ENCODE measurements at regions not wholly inside any gene's neighbourhood (a gene's known extent, or its start where the extent isn't known, plus 50 kb on each side); places are given as distances from the start of the nearest gene placed in this dataset.
"Not testable (repeated sequence)": the region's sequence is repeated elsewhere in the genome, so short reads cannot be mapped to it uniquely, and the experiment has no call there.

DNA sequence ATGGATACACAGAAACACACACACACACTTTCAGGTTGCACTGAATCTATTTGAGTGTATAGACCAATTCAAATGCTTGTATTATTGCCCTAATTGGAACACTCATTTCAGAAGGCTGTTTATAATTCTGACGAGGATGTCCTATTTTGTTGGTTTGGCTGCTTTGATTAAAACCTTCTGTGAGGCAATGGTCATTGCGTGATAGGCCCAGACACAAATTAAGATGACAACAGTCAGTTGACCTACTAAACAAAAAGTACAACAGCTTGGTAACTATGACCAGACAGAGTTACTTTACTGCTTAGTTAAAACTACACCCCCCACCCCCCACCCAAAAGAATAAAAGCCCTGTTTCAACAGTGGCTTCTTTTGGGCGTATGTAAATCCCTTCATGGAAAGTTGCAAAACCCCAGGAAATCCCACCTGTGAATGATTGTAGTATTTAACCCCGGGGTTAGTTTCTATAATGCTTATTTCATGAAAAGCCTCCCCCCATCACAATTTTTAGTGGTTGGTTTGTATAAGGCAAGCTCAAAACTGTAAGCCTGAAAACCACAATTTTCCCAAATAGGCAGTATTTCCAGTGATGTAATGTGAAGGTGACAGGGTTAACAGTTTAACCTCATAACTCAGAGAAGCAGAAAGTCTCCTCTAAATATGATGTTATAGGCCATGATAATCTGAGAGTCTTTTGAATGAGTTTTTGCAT is 340.8 kb downstream of the FGF10 start:
- no peak for DNase-seq

- DNase-seq = no peak
Measured at GRCh38 chr5:44046619-44047364, 342.4 kb downstream of the FGF10 start.

DNA sequence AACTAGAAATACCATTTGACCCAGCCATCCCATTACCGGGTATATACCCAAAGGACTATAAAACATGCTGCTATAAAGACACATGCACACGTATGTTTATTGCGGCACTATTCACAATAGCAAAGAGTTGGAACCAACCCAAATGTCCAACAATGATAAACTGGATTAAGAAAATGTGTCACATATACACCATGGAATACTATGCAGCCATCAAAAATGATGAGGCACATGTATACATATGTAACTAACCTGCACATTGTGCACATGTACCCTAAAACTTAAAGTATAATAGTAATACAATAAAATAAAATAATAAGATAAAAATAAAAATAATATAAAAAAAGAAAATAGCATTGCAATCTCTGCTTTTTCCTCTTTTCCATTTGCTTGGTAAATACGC is 344.7 kb downstream of the FGF10 start:
- not testable (repeated sequence) for DNase-seq

DNA sequence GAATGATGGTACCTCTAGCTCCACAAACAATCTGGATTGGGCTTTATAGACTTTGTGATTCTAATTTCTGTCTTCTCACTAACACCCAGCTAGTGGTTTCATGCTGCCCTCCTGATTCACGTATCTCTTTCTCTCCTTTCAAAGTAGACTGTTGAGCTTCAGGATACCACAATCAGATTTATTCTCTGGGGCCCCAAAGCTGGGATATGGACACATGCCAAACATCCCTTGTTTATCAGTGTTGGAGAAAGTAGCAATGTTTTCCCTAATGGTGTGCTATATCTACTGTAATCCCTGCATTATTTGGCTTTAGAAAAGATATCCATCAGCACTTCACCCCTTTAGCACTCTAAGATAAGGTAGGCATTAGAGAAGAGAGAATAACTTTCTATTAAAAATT is 361.0 kb downstream of the FGF10 start:
- DNase-seq = no peak

- no peak for DNase-seq
Measured at GRCh38 chr5:44022622-44023021, 366.6 kb downstream of the FGF10 start.

GRCh38 chr5:44011518-44011917 is 377.7 kb downstream of the FGF10 start:
- DNase-seq = no peak

GRCh38 chr5:44002381-44002901 is 386.8 kb downstream of the FGF10 start:
- no peak for DNase-seq

- no peak for DNase-seq
Measured at GRCh38 chr5:44001675-44002380, 387.4 kb downstream of the FGF10 start.

DNA sequence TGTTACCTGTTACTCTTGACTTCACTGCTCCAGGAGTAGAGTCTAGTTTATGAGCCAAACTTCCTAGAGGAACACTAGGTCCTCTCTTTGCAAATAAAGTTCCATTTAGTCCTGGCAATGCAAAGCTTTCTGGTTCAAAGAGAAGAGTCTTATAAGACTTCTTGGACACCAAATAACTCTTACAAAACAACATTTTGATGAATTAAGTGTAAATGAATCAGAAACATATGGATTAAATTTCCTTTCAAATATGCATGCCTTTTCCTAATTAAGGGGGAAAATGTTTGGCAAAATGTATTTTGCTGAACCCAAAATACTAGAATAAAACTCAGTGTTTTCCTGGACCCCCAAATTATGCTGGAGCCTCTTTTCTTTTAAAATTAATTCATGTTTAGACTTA is 388.0 kb downstream of the FGF10 start:
- no peak for DNase-seq

GRCh38 chr5:43997647-43998272 is 391.5 kb downstream of the FGF10 start:
- no peak for DNase-seq

- no peak for DNase-seq
Measured at GRCh38 chr5:43996221-43996620, 393.0 kb downstream of the FGF10 start.

DNA sequence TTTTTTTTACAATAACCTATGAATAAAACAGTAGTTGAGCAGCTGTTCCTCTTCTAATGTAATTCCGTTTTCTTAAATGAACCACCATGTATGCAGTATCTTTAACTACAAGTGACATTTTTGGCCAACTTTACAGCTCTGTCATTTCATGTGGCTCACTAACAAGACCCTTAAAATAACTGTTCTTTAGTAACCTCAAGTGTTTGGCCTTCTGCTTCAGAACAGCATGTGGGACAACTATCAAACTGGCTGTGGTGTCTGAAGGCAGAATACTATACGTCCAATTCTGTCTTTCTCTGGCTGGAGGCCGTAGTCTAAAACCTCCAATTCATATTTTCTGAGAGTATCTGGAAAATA is 391.4 kb downstream of the NNT start:
- DNase-seq = no peak

DNA sequence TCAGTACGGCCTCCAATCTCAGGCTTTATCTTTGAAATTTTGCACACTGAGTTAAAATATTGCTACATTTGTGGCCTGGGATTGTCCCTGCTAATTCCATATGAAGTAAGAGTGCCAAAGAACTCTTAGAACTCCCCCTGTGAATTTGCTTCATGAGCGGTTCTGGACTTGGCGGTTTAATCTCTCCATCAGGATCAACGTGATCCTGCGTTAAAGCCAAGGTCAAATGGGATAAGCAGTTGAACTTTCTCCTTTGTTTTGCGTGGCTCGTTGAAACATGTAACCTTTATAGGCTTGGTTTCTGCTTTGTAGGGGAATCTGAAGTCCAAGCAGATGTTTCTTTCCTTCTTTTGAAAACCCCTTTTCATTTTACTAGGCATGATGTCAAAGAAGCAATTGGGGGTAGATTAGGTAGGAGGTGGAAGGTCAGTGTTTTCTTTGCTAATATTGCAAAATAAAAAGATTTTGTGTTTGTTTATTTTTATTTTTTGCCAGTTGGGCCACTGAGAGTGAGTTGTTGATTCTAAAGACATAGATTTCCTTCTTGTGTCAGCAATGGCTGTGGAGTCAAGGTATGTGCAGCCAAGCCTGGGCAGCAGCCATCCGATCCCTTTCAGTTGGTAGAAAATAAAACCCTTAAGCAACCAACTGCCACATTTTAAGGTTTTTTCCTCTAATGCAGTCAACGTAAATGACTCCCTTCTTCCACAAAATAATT is 390.8 kb downstream of the NNT start:
- DNase-seq = no peak

- DNase-seq = no peak
Measured at GRCh38 chr5:43985411-43985810, 382.4 kb downstream of the NNT start.

DNA sequence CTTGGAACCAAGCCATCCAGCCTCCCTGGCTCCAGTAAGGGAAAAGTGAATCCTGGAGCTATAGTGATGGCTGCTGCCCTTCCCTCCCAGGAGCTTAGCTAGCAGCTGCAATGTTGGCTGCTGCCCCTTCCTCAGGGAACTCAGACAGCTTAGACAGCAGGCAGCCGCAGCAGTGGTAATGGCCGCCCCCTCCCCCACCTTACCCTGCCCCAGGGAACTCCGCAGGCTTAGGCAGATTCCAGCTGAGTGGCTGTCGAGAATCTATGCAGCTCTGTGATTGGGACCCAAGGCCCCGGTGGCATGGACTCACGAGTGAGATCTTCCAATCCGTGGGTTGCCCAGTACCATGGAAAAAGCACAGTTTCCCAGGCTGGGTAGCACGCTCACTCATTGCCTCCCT is 378.6 kb downstream of the NNT start:
- DNase-seq = no peak

- DNase-seq = no peak
Measured at GRCh38 chr5:43973908-43974307, 370.9 kb downstream of the NNT start.

DNA sequence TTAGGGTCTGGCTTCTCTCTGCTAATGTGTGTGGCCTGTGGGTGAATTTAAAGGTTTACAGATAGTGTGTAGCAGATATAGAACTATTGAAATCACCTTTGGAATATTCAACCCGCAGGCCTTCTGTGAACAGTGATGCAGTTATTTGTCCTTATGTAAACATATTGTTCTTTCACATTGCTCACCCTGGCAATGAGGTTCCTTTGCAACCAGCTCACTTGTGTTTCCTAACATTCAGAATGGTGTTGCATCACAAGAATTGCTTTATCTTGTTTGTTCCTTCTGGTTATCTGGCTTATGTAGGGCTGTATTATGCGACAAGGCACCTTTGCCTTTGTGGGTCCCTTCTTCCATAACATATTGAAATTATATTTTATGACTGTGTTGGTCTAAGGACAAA is 370.3 kb downstream of the NNT start:
- no peak for DNase-seq

DNA sequence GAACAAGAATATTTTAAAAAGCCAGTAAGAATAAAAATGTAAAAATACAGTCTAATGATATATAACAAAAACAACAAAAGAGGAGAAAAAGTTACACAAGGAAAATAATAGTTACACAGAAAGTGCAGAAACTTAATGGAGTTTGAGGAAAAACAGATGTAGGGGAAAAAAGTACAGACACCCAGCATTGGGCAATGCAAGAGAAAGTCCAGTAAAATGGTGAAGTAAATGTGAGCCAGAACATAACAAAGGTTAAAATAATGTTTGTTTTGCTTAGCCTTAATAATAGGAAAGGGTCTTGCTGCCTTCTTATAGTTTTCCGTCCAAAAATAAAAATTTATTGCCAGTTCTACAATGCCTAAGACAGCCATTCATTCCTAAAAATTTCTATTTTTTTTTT is 364.2 kb downstream of the NNT start:
- DNase-seq = no peak

DNA sequence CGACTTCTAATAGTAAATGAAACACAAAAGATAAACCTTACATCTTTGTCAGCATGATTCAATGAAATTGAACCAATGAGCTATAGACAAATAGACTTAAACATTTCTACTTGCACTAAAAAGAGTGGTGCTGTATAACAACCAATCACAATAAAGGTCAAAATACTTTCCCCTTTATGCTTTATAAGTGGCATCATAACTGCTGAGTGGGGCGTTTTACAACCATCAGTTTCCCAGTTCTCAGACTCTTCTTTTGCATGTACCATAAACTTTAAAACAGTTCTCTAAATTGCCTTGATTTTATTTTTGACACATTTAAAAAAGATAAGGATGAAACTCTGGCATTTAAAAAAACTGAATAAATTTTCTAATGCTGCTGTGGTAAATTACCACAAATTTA is 356.2 kb downstream of the NNT start:
- DNase-seq = no peak

GRCh38 chr5:43947935-43948334 is 345.0 kb downstream of the NNT start:
- DNase-seq = no peak

DNA sequence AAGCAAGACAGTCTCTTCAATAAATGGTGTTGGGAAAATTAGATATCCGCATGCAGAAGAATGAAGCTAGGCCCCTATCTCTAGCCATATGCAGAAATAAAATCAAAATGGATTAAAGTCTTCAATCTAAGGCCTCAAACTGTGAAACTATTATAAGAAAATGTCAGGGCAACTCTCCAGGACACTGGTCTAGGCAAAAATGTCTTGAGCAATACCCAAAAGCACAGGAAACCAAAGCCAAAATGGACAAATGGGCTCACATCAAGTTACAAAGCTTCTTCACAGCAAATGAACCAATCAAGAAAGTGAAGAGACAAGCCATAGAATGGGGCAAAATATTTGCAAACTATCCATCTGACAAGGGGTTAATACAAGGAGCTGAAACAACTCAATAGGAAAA is 338.8 kb downstream of the NNT start:
- DNase-seq = no peak

DNA sequence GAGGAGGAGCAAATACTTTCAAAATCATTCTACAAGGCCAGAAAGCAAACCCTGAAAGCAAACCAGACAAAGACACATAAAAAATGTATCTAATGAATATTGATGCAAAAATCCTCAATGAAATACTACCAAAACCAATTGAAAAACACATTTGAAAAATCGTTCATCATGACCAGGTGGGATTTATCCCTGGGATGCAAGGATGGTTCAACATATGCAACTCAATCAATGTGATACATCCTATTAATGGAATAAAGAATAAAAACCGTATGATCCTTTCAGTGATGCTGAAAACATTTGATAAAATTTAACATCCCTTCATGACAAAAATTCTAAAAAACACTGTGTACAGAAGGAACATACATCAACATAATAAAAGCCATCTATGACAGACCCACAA is 337.6 kb downstream of the NNT start:
- DNase-seq = no peak

DNA sequence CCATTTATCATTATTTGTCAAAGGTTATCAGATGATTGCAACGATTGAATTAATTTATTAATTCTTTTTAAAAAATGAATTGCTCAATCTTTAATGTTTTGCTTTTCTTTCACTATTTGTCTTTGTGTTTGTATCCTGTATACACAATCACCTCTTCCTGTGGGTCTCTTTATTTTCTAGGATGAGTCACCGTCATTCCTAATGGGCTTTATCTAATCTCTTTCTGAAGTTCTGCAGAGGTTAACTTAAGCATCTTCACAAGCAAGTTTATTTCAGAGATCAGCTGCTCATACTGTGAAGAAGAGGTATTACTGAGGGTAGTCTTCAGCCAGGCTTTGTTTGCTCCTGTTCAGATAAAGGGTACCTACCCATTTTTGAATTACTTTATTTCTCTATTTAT is 323.9 kb downstream of the NNT start:
- DNase-seq = no peak

Measured in NCI-H526 treated with DMSO at 0.1 percent for 48 hours (cell line).